Uterus (tissue), 2 donors: ENCODE measurements at regions not wholly inside any gene's neighbourhood (a gene's known extent, or its start where the extent isn't known, plus 50 kb on each side); places are given as distances from the start of the nearest gene placed in this dataset.
"Not testable (repeated sequence)": the region's sequence is repeated elsewhere in the genome, so short reads cannot be mapped to it uniquely, and the experiment has no call there.

Experiments
- POLR2A ChIP-seq, 2 donors: fragments of 450-650 bp; IDR thresholded peaks; one replicate each; pipeline ENCODE4 v1.6.1; 2016; ENCODE audit warnings: antibody characterized with exemption in 2 of 2, mild to moderate bottlenecking in 1 of 2, moderate library complexity in 1 of 2
- TF ChIP-seq, protein P1 (sequence below), 4 experiments: fragments of 200-600 bp in 2 of 4; fragments of 450-650 bp in 2 of 4; sonication (generic) in 2 of 4; IDR thresholded peaks; one replicate each; pipeline ENCODE4 v1.5.1; 2016 to 2019; ENCODE audit warnings: antibody characterized with exemption in 4 of 4, mild to moderate bottlenecking in 2 of 4, moderate library complexity in 1 of 4

DNA sequence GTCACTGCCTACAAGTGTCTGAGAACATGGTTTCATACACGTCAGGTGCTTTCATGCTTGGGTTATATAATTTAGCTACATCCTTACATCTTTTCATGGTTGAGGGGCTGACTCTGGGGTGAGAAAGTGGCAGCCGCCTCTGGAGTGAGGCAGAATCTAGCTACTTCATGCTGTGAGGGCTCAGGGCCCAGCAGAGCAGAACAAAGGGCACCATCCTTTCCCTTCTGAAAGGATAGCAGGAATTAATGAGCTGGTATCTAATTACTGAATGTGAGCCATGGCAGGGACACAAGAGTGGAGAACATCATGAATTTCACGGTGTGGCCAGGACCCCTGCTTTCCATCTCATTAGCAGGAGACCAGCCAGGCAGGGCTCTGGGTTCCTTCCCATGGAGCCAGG, 217.0 kb downstream of the ATP6V0E2 start:
- not testable (repeated sequence) for TF ChIP-seq POLR2A (IDR thresholded peaks at IDR 0.05)
- TF ChIP-seq, protein P1, sequence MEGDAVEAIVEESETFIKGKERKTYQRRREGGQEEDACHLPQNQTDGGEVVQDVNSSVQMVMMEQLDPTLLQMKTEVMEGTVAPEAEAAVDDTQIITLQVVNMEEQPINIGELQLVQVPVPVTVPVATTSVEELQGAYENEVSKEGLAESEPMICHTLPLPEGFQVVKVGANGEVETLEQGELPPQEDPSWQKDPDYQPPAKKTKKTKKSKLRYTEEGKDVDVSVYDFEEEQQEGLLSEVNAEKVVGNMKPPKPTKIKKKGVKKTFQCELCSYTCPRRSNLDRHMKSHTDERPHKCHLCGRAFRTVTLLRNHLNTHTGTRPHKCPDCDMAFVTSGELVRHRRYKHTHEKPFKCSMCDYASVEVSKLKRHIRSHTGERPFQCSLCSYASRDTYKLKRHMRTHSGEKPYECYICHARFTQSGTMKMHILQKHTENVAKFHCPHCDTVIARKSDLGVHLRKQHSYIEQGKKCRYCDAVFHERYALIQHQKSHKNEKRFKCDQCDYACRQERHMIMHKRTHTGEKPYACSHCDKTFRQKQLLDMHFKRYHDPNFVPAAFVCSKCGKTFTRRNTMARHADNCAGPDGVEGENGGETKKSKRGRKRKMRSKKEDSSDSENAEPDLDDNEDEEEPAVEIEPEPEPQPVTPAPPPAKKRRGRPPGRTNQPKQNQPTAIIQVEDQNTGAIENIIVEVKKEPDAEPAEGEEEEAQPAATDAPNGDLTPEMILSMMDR (IDR thresholded peaks at IDR 0.05): not testable (repeated sequence)
